OCI-LY3 (cell line): ENCODE measurements at regions not wholly inside any gene's neighbourhood (a gene's known extent, or its start where the extent isn't known, plus 50 kb on each side); places are given as distances from the start of the nearest gene placed in this dataset.

Experiments
- EZH2phosphoT487 ChIP-seq: fragments of 200-600 bp; shearing (Covaris generic); IDR thresholded peaks from 2 replicates; pipeline ENCODE4 v1.6.1; 2018; ENCODE audit warnings: antibody characterized with exemption, mixed run types, low read depth
- TF ChIP-seq, protein P1 (sequence below): fragments of 200-600, 300-600 bp; sonication (generic); IDR thresholded peaks from 2 replicates; pipeline ENCODE4 v1.5.1; 2014; ENCODE audit warnings: antibody characterized with exemption, low read length, low read depth

DNA sequence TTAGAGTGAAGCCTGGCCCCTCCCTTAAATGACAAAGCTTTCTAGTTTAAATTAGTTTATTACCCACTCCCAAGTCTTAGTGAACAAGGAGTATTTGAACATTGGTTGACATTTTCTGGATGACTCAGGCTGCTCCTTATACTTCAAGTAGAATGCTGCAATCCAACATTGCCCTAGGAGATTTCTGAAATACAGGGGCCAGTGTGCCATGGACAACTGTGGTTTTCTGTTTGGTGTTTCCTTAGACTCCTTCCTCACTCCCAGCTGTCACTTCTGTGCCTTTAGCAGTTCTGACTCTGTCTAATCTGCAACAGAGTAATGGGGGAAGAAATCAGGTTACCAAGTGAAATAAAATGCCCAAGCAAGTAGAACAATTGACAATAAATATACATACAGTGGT lies 116.1 kb upstream of the P2RY1 start:
- TF ChIP-seq, protein P1, sequence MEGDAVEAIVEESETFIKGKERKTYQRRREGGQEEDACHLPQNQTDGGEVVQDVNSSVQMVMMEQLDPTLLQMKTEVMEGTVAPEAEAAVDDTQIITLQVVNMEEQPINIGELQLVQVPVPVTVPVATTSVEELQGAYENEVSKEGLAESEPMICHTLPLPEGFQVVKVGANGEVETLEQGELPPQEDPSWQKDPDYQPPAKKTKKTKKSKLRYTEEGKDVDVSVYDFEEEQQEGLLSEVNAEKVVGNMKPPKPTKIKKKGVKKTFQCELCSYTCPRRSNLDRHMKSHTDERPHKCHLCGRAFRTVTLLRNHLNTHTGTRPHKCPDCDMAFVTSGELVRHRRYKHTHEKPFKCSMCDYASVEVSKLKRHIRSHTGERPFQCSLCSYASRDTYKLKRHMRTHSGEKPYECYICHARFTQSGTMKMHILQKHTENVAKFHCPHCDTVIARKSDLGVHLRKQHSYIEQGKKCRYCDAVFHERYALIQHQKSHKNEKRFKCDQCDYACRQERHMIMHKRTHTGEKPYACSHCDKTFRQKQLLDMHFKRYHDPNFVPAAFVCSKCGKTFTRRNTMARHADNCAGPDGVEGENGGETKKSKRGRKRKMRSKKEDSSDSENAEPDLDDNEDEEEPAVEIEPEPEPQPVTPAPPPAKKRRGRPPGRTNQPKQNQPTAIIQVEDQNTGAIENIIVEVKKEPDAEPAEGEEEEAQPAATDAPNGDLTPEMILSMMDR = no peak
- TF ChIP-seq EZH2phosphoT487 = no peak
